CD14-positive monocyte (primary cell): ENCODE measurements at regions not wholly inside any gene's neighbourhood (a gene's known extent, or its start where the extent isn't known, plus 50 kb on each side); places are given as distances from the start of the nearest gene placed in this dataset.

Experiments
- DNase-seq, 3 donors: peaks; one replicate each; pipeline ENCODE4 v3.0.0-alpha.2; 2011 to 2022
- H2AFZ ChIP-seq: 2 replicates; pipeline ENCODE4 v1.6.0; 2012; ENCODE audit warnings: mild to moderate bottlenecking, low read depth, low read length, inconsistent platforms; ENCODE audit not compliant: insufficient read depth, poor library complexity, severe bottlenecking
- H3K27ac ChIP-seq, 2 donors: 1 replicate in 1 of 2; 2 replicates in 1 of 2; pipeline ENCODE4 v1.5.1; 2012 to 2013; ENCODE audit warnings: low read length in 2 of 2, control low read depth in 1 of 2, inconsistent platforms in 1 of 2, low read depth in 1 of 2, mild to moderate bottlenecking in 1 of 2
- H3K27me3 ChIP-seq, 2 donors: one replicate each; pipeline versions ENCODE4 v1.6.0 to v1.6.1; 2011 to 2013; ENCODE audit warnings: low read length in 2 of 2; ENCODE audit not compliant: control insufficient read depth in 2 of 2, insufficient read depth in 2 of 2
- H3K36me3 ChIP-seq, 2 donors: replicated peaks in 1 of 2; 1 replicate in 1 of 2; 2 replicates in 1 of 2; pipeline versions ENCODE4 v1.5.1 to v1.6.1; 2012 to 2013; ENCODE audit warnings: low read length in 2 of 2, control low read depth in 1 of 2, inconsistent platforms in 1 of 2, mild to moderate bottlenecking in 1 of 2; ENCODE audit not compliant: insufficient read depth in 2 of 2, control insufficient read depth in 1 of 2
- H3K4me1 ChIP-seq, 2 donors: 1 replicate in 1 of 2; 2 replicates in 1 of 2; pipeline versions ENCODE4 v1.5.1 to v1.6.1; 2012 to 2013; ENCODE audit warnings: low read length in 2 of 2, control low read depth in 1 of 2, inconsistent platforms in 1 of 2, mild to moderate bottlenecking in 1 of 2, moderate library complexity in 1 of 2; ENCODE audit not compliant: insufficient read depth in 2 of 2, control insufficient read depth in 1 of 2
- H3K4me2 ChIP-seq: replicated peaks from 2 replicates; pipeline ENCODE3; 2012; ENCODE audit warnings: low read length, moderate library complexity, mild to moderate bottlenecking; ENCODE audit not compliant: poor library complexity, severe bottlenecking; ENCODE audit errors: extremely low read depth
- H3K4me3 ChIP-seq, 3 experiments: fragments of 200-600 bp in 1 of 3; sonication (generic) in 1 of 3; replicated peaks in 1 of 3; 1 replicate in 2 of 3; 2 replicates in 1 of 3; pipeline ENCODE4 v1.5.1; 2011 to 2013; ENCODE audit warnings: low read length in 3 of 3, mild to moderate bottlenecking in 3 of 3, control low read depth in 2 of 3, low read depth in 2 of 3, inconsistent platforms in 1 of 3, moderate library complexity in 1 of 3
- H3K79me2 ChIP-seq: 2 replicates; pipeline ENCODE4 v1.6.0; 2012; ENCODE audit warnings: mild to moderate bottlenecking, control low read depth, inconsistent platforms, low read length, moderate library complexity; ENCODE audit not compliant: insufficient read depth
- H3K9ac ChIP-seq: 2 replicates; pipeline ENCODE4 v1.6.0; 2017; ENCODE audit warnings: low read length, mild to moderate bottlenecking; ENCODE audit not compliant: insufficient read depth, poor library complexity, severe bottlenecking
- H3K9me3 ChIP-seq, 2 donors: replicated peaks in 1 of 2; 1 replicate in 1 of 2; 2 replicates in 1 of 2; pipeline versions ENCODE4 v1.5.1 to v1.6.1; 2012 to 2013; ENCODE audit warnings: low read length in 2 of 2, control low read depth in 1 of 2; ENCODE audit not compliant: control insufficient read depth in 1 of 2, insufficient read depth in 1 of 2
- H4K20me1 ChIP-seq: 2 replicates; pipeline ENCODE4 v1.6.0; 2012; ENCODE audit warnings: mild to moderate bottlenecking, low read length, control low read depth, moderate library complexity; ENCODE audit not compliant: insufficient read depth
- H3K27ac Mint-ChIP-seq, 7 donors: one replicate each; pipeline ENCODE4 v1.8.0; 2020; ENCODE audit warnings: mild to moderate bottlenecking in 7 of 7, mixed read lengths in 7 of 7, moderate library complexity in 6 of 7, inconsistent platforms in 2 of 7
- H3K27me3 Mint-ChIP-seq, 3 donors: one replicate each; pipeline ENCODE4 v1.8.0; 2021 to 2022; ENCODE audit warnings: low read depth in 3 of 3, mild to moderate bottlenecking in 3 of 3, mixed read lengths in 3 of 3, moderate library complexity in 3 of 3, inconsistent platforms in 1 of 3
- H3K36me3 Mint-ChIP-seq, 2 donors: one replicate each; pipeline ENCODE4 v1.8.0; 2020; ENCODE audit warnings: mixed read lengths in 2 of 2, inconsistent platforms in 1 of 2, mild to moderate bottlenecking in 1 of 2
- H3K4me1 Mint-ChIP-seq: one replicate; pipeline ENCODE4 v1.8.0; 2020; ENCODE audit warnings: mild to moderate bottlenecking, mixed read lengths
- H3K4me3 Mint-ChIP-seq, 2 donors: one replicate each; pipeline ENCODE4 v1.8.0; 2020; ENCODE audit warnings: mild to moderate bottlenecking in 2 of 2, mixed read lengths in 2 of 2, moderate library complexity in 1 of 2
- H3K9me3 Mint-ChIP-seq, 7 donors: one replicate each; pipeline ENCODE4 v1.8.0; 2020 to 2022; ENCODE audit warnings: mixed read lengths in 7 of 7, mild to moderate bottlenecking in 6 of 7, moderate library complexity in 6 of 7, inconsistent platforms in 2 of 7
- CTCF ChIP-seq: fragments of 200-600 bp; IDR thresholded peaks from one replicate; pipeline ENCODE4 v1.8.0; 2022; ENCODE audit warnings: antibody characterized with exemption, mild to moderate bottlenecking
- WGBS: methylation state at CpG from one replicate; pipeline ENCODE4 v1.1.5; 2013; ENCODE audit warnings: missing lambda C conversion rate; ENCODE audit not compliant: insufficient coverage; 5-methylcytosine and 5-hydroxymethylcytosine counted together
- intact Hi-C, 2 donors: fragments of 100-400 bp; cut with micrococcal nuclease; formaldehyde crosslinking; loops; one replicate each; pipeline versions ENCODE4 v1.15.0 to v1.15.1; 2023

- 91% methylated on average over 6 of the region's 7 CpGs for WGBS
- H3K4me1 ChIP-seq, result no peaks in the 10 kb centered on the region
- no peaks in the 10 kb centered on the region for H3K36me3 ChIP-seq
- H3K27ac ChIP-seq, result no peak overlapping the region
- no peak overlapping the region for H3K4me2 ChIP-seq
- DNase-seq, result no peak
- intact Hi-C loops, result no loop called here
- no peak for TF ChIP-seq CTCF
- no peaks in the 10 kb centered on the region for H3K9me3 ChIP-seq
- no peak overlapping the region for H2AFZ ChIP-seq
- H4K20me1 ChIP-seq, result no peaks in the 10 kb centered on the region
- no peaks in the 10 kb centered on the region for H3K9me3 Mint-ChIP-seq
- no peak overlapping the region for H3K9ac ChIP-seq
- H3K27me3 Mint-ChIP-seq, result peaks cover 0 to 19% (median 2%) of the 10 kb centered on the region in 3 donors
- H3K27ac Mint-ChIP-seq, result no peak overlapping the region
- no peaks in the 10 kb centered on the region for H3K36me3 Mint-ChIP-seq
- H3K4me3 Mint-ChIP-seq, result no peak overlapping the region
- peaks cover 6% of the 10 kb centered on the region for H3K4me1 Mint-ChIP-seq
- no peak overlapping the region for H3K4me3 ChIP-seq
- no peaks in the 10 kb centered on the region for H3K27me3 ChIP-seq
- no peaks in the 10 kb centered on the region for H3K79me2 ChIP-seq
Observed at GRCh38 chr12:67519484-67520433, 128.8 kb upstream of the DYRK2 start.

DNA sequence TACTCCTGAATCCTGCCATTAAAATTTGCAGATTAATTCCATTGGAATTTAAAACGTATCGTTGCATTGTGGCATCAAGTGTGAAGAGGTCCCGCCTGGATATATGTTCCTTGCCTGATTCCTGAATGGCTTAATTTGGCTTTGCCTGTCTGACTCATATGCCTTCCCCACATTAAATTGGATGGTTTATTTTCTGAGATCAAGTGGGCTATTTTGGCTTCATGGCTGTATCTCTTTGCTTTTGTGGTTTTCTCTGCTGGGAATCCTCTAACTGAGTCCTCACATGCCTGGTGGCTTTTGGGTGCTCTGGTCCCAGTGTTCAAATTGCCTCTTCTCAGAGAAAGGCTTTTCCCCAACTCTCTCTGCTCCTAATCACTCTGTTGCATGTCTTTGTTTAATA lies 127.9 kb upstream of the DYRK2 start:
- no peaks in the 10 kb centered on the region for H3K79me2 ChIP-seq
- no peaks in the 10 kb centered on the region for H3K36me3 Mint-ChIP-seq
- peaks cover 0 to 19% (median 2%) of the 10 kb centered on the region in 3 donors for H3K27me3 Mint-ChIP-seq
- H3K27ac Mint-ChIP-seq, result peak overlapping the region in 1 of 7 donors; percentile 4
- no peak for DNase-seq
- H3K9me3 ChIP-seq, result no peaks in the 10 kb centered on the region
- no peaks in the 10 kb centered on the region for H4K20me1 ChIP-seq
- H2AFZ ChIP-seq, result no peak overlapping the region
- H3K9ac ChIP-seq, result no peak overlapping the region
- no peaks in the 10 kb centered on the region for H3K27me3 ChIP-seq
- H3K4me3 Mint-ChIP-seq, result no peak overlapping the region
- H3K4me1 Mint-ChIP-seq, result peaks cover 2% of the 10 kb centered on the region
- no peak for TF ChIP-seq CTCF
- no peak overlapping the region for H3K4me3 ChIP-seq
- intact Hi-C loops, result no loop called here
- no peak overlapping the region for H3K27ac ChIP-seq
- H3K9me3 Mint-ChIP-seq, result no peaks in the 10 kb centered on the region
- no peaks in the 10 kb centered on the region for H3K36me3 ChIP-seq
- no peaks in the 10 kb centered on the region for H3K4me1 ChIP-seq
- no CpG with 5 or more reads among the region's 3 CpGs for WGBS
- no peak overlapping the region for H3K4me2 ChIP-seq
